Cardiac fibroblast (primary cell): ENCODE measurements at regions not wholly inside any gene's neighbourhood (a gene's known extent, or its start where the extent isn't known, plus 50 kb on each side); places are given as distances from the start of the nearest gene placed in this dataset.

Experiments
- DNase-seq, 2 donors: peaks; one replicate each; pipeline versions ENCODE4 v3.0.0 to v3.0.0-alpha.2; 2010; ENCODE audit warnings: low read depth in 2 of 2
- H3K4me3 ChIP-seq, 2 donors: replicated peaks in 1 of 2; 1 replicate in 1 of 2; 2 replicates in 1 of 2; pipeline ENCODE4 v1.5.1; 2011; ENCODE audit warnings: low read depth in 2 of 2, low read length in 2 of 2, mild to moderate bottlenecking in 2 of 2, moderate library complexity in 1 of 2
- TF ChIP-seq, protein P1 (sequence below): IDR thresholded peaks from one replicate; pipeline ENCODE4 v1.5.1; 2011; ENCODE audit warnings: low read depth, mild to moderate bottlenecking, low read length, inconsistent platforms

DNA sequence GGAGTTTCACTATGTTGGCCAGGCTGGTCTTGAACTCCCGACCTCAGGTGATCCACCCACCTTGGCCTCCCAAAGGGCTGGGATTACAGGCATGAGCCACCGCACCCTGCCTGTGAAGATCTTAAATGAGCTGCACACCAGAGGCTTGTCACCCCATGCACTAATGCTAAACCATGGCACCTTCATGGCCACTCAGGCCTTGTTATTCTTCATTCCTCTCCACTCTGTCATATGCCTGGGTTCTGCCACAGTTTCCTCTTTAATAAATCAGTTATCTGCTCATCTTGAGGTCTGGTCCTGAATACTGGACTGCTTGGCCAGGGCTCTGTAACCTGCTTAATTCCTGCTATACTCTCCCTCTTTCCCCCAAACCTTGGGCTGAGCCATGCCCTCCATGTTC is 104.3 kb upstream of the FOXN2 start:
- TF ChIP-seq, protein P1, sequence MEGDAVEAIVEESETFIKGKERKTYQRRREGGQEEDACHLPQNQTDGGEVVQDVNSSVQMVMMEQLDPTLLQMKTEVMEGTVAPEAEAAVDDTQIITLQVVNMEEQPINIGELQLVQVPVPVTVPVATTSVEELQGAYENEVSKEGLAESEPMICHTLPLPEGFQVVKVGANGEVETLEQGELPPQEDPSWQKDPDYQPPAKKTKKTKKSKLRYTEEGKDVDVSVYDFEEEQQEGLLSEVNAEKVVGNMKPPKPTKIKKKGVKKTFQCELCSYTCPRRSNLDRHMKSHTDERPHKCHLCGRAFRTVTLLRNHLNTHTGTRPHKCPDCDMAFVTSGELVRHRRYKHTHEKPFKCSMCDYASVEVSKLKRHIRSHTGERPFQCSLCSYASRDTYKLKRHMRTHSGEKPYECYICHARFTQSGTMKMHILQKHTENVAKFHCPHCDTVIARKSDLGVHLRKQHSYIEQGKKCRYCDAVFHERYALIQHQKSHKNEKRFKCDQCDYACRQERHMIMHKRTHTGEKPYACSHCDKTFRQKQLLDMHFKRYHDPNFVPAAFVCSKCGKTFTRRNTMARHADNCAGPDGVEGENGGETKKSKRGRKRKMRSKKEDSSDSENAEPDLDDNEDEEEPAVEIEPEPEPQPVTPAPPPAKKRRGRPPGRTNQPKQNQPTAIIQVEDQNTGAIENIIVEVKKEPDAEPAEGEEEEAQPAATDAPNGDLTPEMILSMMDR, result no peak
- no peak overlapping the region for H3K4me3 ChIP-seq
- DNase-seq, result no peak

- DNase-seq, result no peak
- H3K4me3 ChIP-seq, result no peak overlapping the region
- TF ChIP-seq, protein P1, result no peak
Observed at GRCh38 chr2:48213646-48214045, 100.8 kb upstream of the FOXN2 start.

DNA sequence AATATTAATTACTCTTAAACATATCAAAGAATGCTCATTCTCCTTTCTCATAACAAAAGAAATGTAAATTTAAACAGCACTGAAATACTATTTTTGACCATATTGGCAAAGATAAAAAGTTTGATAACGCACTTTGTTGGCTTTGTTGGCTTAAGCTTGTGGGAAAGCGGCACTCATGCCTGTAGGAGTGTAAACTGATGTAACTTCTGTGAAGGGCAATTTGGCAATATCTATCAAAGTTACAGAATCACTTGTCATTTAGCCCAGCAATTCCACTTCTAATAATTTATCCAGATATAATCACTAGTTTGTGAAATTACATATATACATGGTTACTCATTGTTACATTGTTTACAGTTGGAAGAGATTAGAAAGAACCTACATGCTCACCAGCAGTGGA is 96.3 kb upstream of the FOXN2 start:
- DNase-seq, result no peak
- TF ChIP-seq, protein P1, result no peak
- no peak overlapping the region for H3K4me3 ChIP-seq

DNA sequence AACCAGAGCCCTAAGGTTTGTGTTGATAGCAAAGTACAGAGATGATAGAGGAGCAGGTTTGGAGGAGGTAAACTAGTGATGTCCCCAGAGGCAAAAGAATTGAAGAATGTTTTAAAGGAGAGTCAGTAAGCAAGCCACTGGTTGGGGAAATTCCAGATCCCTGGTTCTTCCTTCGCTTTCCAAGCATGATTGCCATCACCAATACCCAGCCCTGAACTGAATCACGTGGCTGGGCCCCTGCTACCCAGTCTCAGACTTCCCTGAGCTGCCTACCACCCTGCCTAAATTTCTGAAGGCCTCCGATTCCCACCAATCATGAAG is 95.3 kb upstream of the FOXN2 start:
- TF ChIP-seq, protein P1, result no peak
- DNase-seq, result no peak
- H3K4me3 ChIP-seq, result no peak overlapping the region

DNA sequence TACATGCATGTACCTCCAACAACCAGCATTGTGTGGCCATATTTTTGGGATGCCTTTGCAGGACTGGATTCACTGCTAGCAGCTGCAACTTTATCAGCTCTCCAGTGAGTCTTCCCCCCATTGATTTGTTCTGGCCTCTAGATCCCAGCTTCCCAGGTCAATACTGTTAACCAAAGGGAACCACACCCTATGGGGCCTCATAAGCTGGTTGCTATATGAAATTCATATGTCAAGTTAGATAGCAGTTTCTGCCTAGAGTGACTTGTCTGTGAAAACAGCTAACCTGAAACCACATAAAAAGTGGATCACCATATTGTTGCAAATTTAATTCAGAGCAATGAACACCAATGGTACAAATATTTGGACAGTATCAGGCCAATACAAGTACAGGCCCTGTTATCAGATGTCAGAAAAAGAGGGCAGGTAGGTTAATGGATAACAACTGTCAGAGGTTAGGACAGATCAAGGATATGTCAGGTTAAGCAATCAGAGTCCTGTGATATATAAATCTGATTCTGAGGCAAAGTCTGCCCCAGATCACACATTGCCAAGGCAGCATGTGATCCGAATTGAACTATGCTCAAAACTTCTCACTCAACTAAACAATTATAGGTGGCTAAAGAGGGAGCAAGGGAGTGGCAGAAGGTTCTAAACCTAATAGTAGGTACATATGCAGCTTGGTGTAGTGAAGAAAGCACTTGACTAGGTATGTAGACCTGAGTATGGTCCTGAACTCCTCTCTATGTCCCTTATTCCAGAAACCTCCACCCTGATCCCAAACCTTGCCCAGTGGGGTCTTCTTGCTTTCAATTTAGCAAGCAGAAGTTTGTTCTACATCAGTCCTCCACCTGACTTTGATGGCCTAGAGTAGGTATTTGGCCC is 94.7 kb upstream of the FOXN2 start:
- DNase-seq, result no peak
- TF ChIP-seq, protein P1, result no peak
- H3K4me3 ChIP-seq, result no peak overlapping the region

DNA sequence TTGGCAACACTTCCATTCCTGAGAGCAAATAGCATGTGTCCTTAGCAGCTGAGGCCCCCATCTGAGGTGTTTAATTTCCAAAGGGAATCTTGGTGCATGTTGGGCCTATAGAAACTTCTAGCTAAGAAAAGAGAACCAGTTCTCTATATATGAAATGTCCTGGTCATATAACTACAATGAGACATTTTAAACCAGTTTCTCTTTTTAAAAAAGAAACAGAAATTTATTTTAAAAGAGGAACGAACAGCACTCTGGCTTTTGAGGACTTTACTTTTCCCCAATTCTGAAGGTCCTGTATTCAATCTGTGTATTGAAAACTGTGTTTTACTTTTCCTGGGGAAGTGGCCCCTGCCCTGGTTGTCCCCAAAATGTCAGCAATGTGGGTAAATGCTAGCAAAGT is 94.0 kb upstream of the FOXN2 start:
- TF ChIP-seq, protein P1, result no peak
- H3K4me3 ChIP-seq, result no peak overlapping the region
- DNase-seq, result no peak

DNA sequence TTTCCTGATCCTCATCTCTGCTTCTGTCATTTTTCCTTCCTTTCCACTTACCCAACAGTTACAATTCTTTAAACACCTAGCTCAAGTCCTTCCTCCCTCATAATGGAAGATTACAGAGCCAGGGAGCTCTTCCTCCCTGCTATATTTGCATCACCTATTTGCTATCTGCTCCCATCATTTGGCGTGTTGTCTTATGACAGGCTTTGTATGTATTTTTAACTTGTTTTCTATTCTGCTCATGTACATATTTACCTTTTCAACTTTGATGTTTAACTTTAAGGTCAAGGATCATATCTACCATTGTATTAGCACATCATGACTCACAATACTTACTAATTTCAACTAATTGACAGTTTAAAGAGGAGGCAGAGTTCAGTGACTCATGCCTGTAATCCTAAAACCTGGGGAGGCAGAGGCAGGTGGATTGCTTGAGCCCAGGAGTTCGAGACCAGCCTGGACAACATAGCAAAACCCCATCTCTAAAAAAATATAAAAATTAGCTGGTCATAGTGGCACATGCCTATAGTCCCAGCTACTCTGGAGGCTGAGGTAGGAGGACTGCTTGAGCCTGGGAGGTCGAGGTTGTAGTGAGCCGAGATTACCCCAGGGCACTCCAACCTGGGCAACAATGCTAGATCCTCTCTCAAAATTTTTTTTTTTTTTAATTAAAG is 92.5 kb upstream of the FOXN2 start:
- no peak for DNase-seq

More for the DNA sequence above, 92.5 kb upstream of the FOXN2 start:
- TF ChIP-seq, protein P1, result no peak
- H3K4me3 ChIP-seq, result no peak overlapping the region
